PFSK-1 (cell line): ENCODE measurements at regions not wholly inside any gene's neighbourhood (a gene's known extent, or its start where the extent isn't known, plus 50 kb on each side); places are given as distances from the start of the nearest gene placed in this dataset.

ENCODE experiments used
- FOXP2 ChIP-seq: optimal IDR thresholded peaks from 2 replicates; pipeline ENCODE3; 2011; ENCODE audit warnings: borderline replicate concordance, control low read depth, inconsistent platforms; ENCODE audit not compliant: insufficient read depth; ENCODE audit errors: extremely low read length, extremely low read depth
- POLR2AphosphoS5 ChIP-seq: IDR thresholded peaks from 2 replicates; pipeline ENCODE4 v1.6.1; 2012; ENCODE audit warnings: low read depth, mild to moderate bottlenecking, control low read depth, low read length, moderate library complexity
- SIN3A ChIP-seq: IDR thresholded peaks from 2 replicates; pipeline ENCODE4 v1.6.1; 2012; ENCODE audit warnings: mild to moderate bottlenecking, low read length, moderate library complexity, borderline replicate concordance; ENCODE audit not compliant: insufficient read depth
- TAF1 ChIP-seq: IDR thresholded peaks from 2 replicates; pipeline ENCODE4 v1.6.1; 2012; ENCODE audit warnings: low read length, control low read depth, borderline replicate concordance; ENCODE audit not compliant: insufficient read depth
- TF ChIP-seq, protein P1 (sequence below), 2 experiments: IDR thresholded peaks; 2 replicates each; pipeline versions ENCODE4 v1.6.1 to v1.8.0; 2011 to 2012; ENCODE audit warnings: low read depth in 2 of 2, low read length in 2 of 2, control low read depth in 1 of 2, inconsistent platforms in 1 of 2, mild to moderate bottlenecking in 1 of 2, moderate library complexity in 1 of 2; ENCODE audit not compliant: insufficient read depth in 1 of 2

DNA sequence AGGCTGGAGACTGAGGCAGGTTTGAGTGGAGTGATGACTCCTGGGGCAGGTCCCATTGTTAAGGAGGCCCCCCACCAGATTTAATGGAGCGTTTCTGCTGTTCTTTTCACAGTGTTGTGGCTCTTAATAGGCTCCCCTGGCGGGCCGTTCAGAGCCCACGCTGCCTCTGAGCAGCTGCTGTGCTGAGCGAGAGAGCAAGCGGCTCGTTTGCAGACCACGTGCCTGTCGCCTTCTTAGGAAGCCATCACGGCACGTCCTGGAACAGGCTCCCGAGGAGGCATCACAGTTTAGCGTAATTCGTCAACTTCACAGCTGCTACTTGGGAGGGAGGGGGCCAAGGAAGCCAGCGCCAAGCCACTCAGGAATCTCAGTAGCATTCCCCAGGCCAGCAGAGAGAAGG lies 70.5 kb upstream of the CTTNBP2NL start:
- TF ChIP-seq POLR2AphosphoS5 (no peak), SIN3A (no peak), TAF1 (no peak), FOXP2 (no peak)
- TF ChIP-seq, protein P1, sequence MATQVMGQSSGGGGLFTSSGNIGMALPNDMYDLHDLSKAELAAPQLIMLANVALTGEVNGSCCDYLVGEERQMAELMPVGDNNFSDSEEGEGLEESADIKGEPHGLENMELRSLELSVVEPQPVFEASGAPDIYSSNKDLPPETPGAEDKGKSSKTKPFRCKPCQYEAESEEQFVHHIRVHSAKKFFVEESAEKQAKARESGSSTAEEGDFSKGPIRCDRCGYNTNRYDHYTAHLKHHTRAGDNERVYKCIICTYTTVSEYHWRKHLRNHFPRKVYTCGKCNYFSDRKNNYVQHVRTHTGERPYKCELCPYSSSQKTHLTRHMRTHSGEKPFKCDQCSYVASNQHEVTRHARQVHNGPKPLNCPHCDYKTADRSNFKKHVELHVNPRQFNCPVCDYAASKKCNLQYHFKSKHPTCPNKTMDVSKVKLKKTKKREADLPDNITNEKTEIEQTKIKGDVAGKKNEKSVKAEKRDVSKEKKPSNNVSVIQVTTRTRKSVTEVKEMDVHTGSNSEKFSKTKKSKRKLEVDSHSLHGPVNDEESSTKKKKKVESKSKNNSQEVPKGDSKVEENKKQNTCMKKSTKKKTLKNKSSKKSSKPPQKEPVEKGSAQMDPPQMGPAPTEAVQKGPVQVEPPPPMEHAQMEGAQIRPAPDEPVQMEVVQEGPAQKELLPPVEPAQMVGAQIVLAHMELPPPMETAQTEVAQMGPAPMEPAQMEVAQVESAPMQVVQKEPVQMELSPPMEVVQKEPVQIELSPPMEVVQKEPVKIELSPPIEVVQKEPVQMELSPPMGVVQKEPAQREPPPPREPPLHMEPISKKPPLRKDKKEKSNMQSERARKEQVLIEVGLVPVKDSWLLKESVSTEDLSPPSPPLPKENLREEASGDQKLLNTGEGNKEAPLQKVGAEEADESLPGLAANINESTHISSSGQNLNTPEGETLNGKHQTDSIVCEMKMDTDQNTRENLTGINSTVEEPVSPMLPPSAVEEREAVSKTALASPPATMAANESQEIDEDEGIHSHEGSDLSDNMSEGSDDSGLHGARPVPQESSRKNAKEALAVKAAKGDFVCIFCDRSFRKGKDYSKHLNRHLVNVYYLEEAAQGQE (IDR thresholded peaks at IDR 0.05; ENCODE audit: insufficient read depth in 1 of 2, low read depth in 2 of 2, low read length in 2 of 2): no peak

DNA sequence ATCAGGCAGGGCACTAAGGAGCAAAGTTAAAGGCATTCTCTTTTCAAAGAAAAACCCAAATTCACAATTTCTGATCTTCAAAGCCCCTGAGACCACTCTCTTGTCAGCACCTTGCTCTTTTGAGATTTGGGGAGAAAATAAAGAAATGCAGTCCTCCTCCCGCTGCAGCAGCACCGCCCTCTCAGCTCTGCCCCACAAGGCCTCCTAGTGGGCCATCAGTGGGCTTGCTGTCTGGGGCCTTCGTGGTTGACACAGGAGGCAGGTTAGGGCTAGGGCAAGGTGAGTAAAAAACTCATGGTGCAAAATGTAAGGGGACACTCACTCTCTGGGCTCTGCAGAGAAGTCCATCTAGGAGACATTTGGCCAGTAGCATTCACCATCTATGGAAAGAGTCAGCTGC lies 67.4 kb upstream of the CTTNBP2NL start:
- TF ChIP-seq TAF1 (no peak), POLR2AphosphoS5 (no peak), FOXP2 (no peak), SIN3A (no peak)
- TF ChIP-seq, protein P1 (IDR thresholded peaks at IDR 0.05; ENCODE audit: insufficient read depth in 1 of 2, low read depth in 2 of 2, low read length in 2 of 2): no peak

DNA sequence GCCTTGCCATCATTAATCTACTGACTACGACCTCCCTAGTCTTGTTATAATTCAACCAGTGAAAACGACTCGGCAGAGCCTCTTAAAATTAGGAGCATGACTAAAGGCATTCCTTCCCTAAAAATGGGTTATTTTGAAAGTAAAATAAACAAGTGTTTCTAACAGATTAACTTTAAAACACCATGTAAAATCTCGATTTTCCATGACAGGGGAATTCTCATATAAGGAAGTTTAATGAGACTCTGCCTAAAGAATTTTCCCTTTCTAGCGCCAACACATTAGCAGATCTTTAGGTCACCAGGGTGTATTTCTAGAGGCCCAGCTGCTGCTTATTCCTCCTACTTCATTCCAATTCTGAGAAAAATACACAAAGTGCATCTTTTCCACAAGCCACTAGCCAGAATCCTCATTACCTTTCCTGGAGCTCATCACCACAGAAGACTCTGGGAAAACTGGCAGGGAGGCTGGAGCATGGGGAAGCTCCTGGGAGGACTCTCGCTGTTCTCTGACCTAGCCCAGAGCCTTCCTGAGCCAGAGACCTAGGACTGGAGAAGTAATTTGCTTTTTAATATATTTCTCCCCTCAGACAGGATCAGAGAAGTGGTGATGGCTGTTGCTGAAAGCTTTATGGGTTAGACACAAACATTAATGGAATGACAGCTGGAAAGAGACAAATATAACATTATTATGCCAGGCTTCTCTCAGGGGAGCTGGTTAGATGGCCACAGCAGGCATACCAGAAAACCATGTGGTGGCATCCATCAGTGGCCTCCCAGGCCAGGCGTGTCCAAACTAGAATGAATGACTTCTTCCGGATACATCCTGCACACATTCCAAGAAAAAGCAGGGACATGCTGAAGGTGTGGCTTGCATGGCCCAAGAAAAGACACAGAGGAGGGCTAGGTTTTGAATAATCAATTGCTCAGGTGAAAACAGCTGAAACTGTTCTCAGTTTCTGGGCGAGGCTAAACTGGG lies 63.6 kb upstream of the CTTNBP2NL start:
- TF ChIP-seq FOXP2 (no peak), SIN3A (no peak), POLR2AphosphoS5 (no peak), TAF1 (no peak)
- TF ChIP-seq, protein P1 (IDR thresholded peaks at IDR 0.05; ENCODE audit: insufficient read depth in 1 of 2, low read depth in 2 of 2, low read length in 2 of 2): no peak

DNA sequence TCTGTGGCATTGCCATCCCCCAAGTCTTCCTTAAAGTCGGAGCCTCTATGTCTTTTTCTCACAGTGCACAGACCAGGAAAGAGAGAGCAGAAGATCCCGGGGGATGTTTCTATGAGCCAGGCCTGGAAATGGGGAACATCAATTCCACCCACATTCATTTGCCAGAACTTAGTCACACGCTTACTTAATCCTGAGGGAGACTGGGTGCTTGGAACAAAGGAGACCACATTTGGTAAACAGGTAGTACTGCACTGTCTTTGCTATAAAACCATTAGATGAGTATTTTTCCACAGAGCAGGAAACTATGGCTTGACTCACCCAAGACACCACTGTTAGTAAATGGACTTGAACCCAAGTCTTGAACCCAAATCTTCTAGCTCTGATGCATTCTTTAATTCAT lies 60.7 kb upstream of the CTTNBP2NL start:
- TF ChIP-seq POLR2AphosphoS5 (no peak), SIN3A (no peak), TAF1 (no peak)
- TF ChIP-seq, protein P1 (IDR thresholded peaks at IDR 0.05; ENCODE audit: insufficient read depth in 1 of 2, low read depth in 2 of 2, low read length in 2 of 2): no peak

DNA sequence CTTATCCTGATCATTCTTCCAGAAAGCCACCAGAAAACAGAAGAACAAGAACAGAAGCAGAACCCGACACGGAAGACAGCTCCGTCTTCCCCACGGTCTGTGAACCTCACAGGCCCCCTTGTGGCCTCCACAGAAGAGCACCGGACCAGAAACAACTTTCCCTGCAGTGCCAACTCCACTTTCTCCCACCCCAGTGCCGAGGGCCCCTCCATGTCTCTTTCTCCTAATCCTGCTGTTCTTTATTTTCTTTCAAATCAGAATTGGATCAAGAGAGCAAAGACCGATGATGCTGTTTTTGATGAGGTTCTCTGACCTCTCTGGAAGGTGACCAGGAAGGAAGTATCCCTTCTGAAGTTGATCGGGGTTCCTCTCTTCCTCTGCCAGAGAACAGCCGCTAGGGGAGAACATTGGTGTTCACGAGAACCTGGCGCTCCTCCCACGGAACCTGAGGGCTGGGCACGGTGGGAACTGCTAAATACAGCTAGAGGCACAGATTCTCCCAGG lies 58.9 kb upstream of the CTTNBP2NL start:
- TF ChIP-seq POLR2AphosphoS5 (no peak), SIN3A (no peak)
- TF ChIP-seq, protein P1 (IDR thresholded peaks at IDR 0.05; ENCODE audit: insufficient read depth in 1 of 2, low read depth in 2 of 2, low read length in 2 of 2): peak in 1 of 2 experiments; percentile 81; a peak in 2 of 4 replicates
